ENCODE measurements at regions not wholly inside any gene's neighbourhood (a gene's known extent, or its start where the extent isn't known, plus 50 kb on each side); places are given as distances from the start of the nearest gene placed in this dataset.

- in situ Hi-C loops (cut with MboI; ENCODE audit: low sequenced_read_pairs, unreplicated experiment), result no loop called here
- no peak for TF ChIP-seq CTCF (IDR thresholded peaks at IDR 0.05; ENCODE audit: borderline replicate concordance, control extremely low read depth, extremely low read depth, insufficient read depth, missing control alignments)
- no peak for DNase-seq (ENCODE audit: low spot score)
Measured at GRCh38 chr13:105328212-105328611, 1207.2 kb downstream of the EFNB2 start.

DNA sequence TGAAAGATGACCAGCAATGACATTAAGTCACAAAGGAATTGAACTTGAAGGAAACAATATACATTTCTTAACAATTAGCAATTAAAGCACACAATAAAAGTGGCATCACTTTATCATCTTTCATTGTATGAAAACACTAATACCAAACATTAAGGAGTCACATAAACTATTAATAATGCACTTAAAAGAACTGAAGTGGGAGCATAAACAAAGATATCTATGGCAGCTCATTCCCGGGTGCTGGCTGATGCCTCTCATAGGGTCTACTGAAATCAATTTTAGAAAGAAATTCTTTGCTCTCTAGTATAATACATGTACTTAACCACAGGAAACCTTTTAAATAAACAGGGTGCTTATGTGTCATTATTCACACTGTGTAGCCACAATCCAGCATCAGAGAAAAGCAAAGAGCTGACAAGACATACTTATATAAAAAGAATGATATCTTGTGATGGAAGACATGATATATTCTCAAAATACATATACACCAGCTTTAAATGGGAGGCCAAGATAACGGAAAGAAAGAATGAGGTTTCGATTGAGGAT lies 1207.8 kb downstream of the EFNB2 start:
- DNase-seq (ENCODE audit: low spot score), result no peak
- in situ Hi-C loops (cut with MboI; ENCODE audit: low sequenced_read_pairs, unreplicated experiment), result no loop called here
- TF ChIP-seq CTCF (IDR thresholded peaks at IDR 0.05; ENCODE audit: borderline replicate concordance, control extremely low read depth, extremely low read depth, insufficient read depth, missing control alignments), result no peak

DNA sequence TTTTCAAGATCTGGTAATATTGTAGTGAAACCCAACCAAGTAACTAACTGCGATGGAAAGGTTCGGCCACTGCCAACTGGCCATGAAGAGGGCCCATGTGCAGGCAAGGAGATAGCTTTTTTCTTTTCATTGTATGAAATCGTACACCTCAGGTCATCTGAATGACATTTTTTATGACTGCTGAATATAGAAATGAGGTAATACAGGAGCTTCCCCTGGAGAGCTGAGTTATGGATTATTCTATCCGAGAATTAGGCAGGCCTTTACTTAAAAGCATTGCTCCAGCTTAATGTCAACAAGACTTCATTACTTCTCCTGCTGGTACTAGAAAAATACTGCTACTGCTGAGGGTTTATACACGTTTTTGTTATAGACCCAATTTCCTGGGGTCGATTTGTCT lies 1215.6 kb downstream of the EFNB2 start:
- no peak for DNase-seq (ENCODE audit: low spot score)
- in situ Hi-C loops (cut with MboI; ENCODE audit: low sequenced_read_pairs, unreplicated experiment), result no loop called here
- no peak for TF ChIP-seq CTCF (IDR thresholded peaks at IDR 0.05; ENCODE audit: borderline replicate concordance, control extremely low read depth, extremely low read depth, insufficient read depth, missing control alignments)

DNA sequence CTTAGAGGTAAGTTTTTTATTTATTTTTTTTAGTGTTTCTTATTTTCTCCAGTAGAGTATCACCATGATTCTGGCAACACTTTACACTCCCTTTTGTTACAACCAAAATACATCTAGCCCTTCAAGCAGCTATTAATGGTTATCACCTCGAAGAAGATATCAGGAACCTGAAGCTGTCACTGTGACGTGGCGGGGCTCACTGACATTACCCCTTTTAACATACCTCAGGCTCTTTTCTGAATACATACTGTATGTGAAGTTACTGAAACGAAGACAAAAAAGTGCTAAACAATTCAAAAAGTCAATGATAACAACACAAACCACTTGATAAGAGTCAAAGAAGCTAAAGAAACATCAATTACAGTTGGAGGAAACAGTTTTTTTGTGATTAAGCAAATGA lies 1218.7 kb downstream of the EFNB2 start:
- no peak for TF ChIP-seq CTCF (IDR thresholded peaks at IDR 0.05; ENCODE audit: borderline replicate concordance, control extremely low read depth, extremely low read depth, insufficient read depth, missing control alignments)
- no peak for DNase-seq (ENCODE audit: low spot score)
- in situ Hi-C loops (cut with MboI; ENCODE audit: low sequenced_read_pairs, unreplicated experiment), result no loop called here

DNA sequence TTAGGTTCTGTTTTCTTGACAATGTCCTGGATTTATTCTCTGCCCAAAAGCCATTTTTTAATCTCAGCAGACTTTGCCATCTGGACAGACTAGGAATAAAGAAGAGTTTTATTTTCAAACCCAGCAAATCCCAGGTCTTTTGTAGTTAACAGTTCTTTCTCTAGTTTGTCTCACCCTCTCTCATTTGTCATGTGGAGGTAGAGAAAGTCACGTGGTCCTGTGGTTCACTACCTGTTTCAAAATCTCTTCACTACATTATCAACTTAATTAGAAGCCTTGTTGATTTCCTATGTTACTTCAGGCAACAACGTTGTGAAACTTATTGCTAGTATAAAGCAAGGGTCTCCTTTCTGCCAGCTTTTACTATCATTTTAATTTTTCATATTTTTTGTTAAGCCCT lies 1222.6 kb downstream of the EFNB2 start:
- no peak for TF ChIP-seq CTCF (IDR thresholded peaks at IDR 0.05; ENCODE audit: borderline replicate concordance, control extremely low read depth, extremely low read depth, insufficient read depth, missing control alignments)
- in situ Hi-C loops (cut with MboI; ENCODE audit: low sequenced_read_pairs, unreplicated experiment), result no loop called here
- no peak for DNase-seq (ENCODE audit: low spot score)

GRCh38 chr13:105311094-105311493 lies 1224.4 kb downstream of the EFNB2 start:
- DNase-seq (ENCODE audit: low spot score), result no peak
- in situ Hi-C loops (cut with MboI; ENCODE audit: low sequenced_read_pairs, unreplicated experiment), result no loop called here
- no peak for TF ChIP-seq CTCF (IDR thresholded peaks at IDR 0.05; ENCODE audit: borderline replicate concordance, control extremely low read depth, extremely low read depth, insufficient read depth, missing control alignments)

GRCh38 chr13:105307776-105308175 lies 1227.7 kb downstream of the EFNB2 start:
- in situ Hi-C loops (cut with MboI; ENCODE audit: low sequenced_read_pairs, unreplicated experiment), result no loop called here
- TF ChIP-seq CTCF (IDR thresholded peaks at IDR 0.05; ENCODE audit: borderline replicate concordance, control extremely low read depth, extremely low read depth, insufficient read depth, missing control alignments), result no peak
- no peak for DNase-seq (ENCODE audit: low spot score)

Measured in GM13976 (cell line).